Endothelial cell of umbilical vein (primary cell): ENCODE measurements at regions not wholly inside any gene's neighbourhood (a gene's known extent, or its start where the extent isn't known, plus 50 kb on each side); places are given as distances from the start of the nearest gene placed in this dataset.

ENCODE experiments used
- BruUV-seq: library from RNA; stranded (reverse); fragments of 400-500 nt; replicated peaks from 2 replicates; lab custom pipeline; 2021; lab: Mats Ljungman, UMichigan
- CTCF ChIA-PET: fragments of 300-600, 350-600 bp; sonication (Branson Sonifier 250); formaldehyde crosslinking; loops from one replicate; lab custom pipeline; 2021; ENCODE audit warnings: antibody characterized with exemption, inconsistent platforms; lab: Charles Lee
- POLR2A ChIA-PET: fragments of 300-600, 350-600 bp; sonication (Branson Sonifier 250); formaldehyde crosslinking; loops from one replicate; lab custom pipeline; 2021; ENCODE audit warnings: antibody characterized with exemption, inconsistent platforms; lab: Charles Lee
- DNase-seq: peaks from one replicate; pipeline ENCODE4 v3.0.0-alpha.2; 2011; ENCODE audit warnings: low read depth, low spot score
- FAIRE-seq: peaks from 2 replicates; lab custom pipeline; 2011; peaks lifted over from hg19 to GRCh38; lab: Jason Lieb, UNC
- H2AFZ ChIP-seq: 2 replicates; pipeline ENCODE4 v1.6.0; 2012; ENCODE audit warnings: low read depth, low read length, control low read depth, inconsistent platforms
- H3K27ac ChIP-seq: 2 replicates; pipeline ENCODE4 v1.5.1; 2011; ENCODE audit warnings: low read depth, mild to moderate bottlenecking, control low read depth, low read length, moderate library complexity; ENCODE audit not compliant: insufficient read depth
- H3K27me3 ChIP-seq, 2 experiments: 2 replicates each; pipeline versions ENCODE4 v1.6.0 to v1.6.1; 2011; ENCODE audit warnings: low read length in 2 of 2, mixed read lengths in 1 of 2; ENCODE audit not compliant: control insufficient read depth in 2 of 2, insufficient read depth in 2 of 2
- H3K36me3 ChIP-seq, 2 experiments: 2 replicates in 1 of 2; 3 replicates in 1 of 2; pipeline ENCODE4 v1.5.1; 2011; ENCODE audit warnings: low read length in 2 of 2, mild to moderate bottlenecking in 1 of 2, moderate library complexity in 1 of 2; ENCODE audit not compliant: control insufficient read depth in 2 of 2, insufficient read depth in 2 of 2; ENCODE audit errors: extremely low read depth in 1 of 2
- H3K4me1 ChIP-seq: 3 replicates; pipeline ENCODE4 v1.5.1; 2011; ENCODE audit warnings: mild to moderate bottlenecking, low read length; ENCODE audit not compliant: control insufficient read depth, insufficient read depth; ENCODE audit errors: extremely low read depth
- H3K4me2 ChIP-seq: 2 replicates; pipeline ENCODE4 v1.6.1; 2011; ENCODE audit warnings: low read length, control low read depth, mixed read lengths; ENCODE audit not compliant: insufficient read depth
- H3K4me3 ChIP-seq, 3 experiments: fragments of 200-600 bp in 1 of 3; sonication (generic), shearing (Covaris generic) in 1 of 3; replicated peaks in 1 of 3; 2 replicates each; pipeline ENCODE4 v1.5.1; 2011 to 2016; ENCODE audit warnings: control low read depth in 3 of 3, low read length in 3 of 3, mild to moderate bottlenecking in 2 of 3, inconsistent platforms in 1 of 3, low read depth in 1 of 3, moderate library complexity in 1 of 3; ENCODE audit not compliant: insufficient read depth in 1 of 3
- H3K79me2 ChIP-seq: 2 replicates; pipeline ENCODE4 v1.6.0; 2012; ENCODE audit warnings: low read length, inconsistent platforms; ENCODE audit not compliant: control insufficient read depth, insufficient read depth
- H3K9ac ChIP-seq: replicated peaks from 2 replicates; pipeline ENCODE3; 2011; ENCODE audit warnings: low read length, control low read depth; ENCODE audit not compliant: insufficient read depth; ENCODE audit errors: extremely low read depth
- H3K9me1 ChIP-seq: replicated peaks from 3 replicates; pipeline ENCODE4 v1.6.0; 2011; ENCODE audit warnings: mild to moderate bottlenecking, low read length; ENCODE audit not compliant: control insufficient read depth, insufficient read depth; ENCODE audit errors: extremely low read depth
- H3K9me3 ChIP-seq: replicated peaks from 2 replicates; pipeline ENCODE4 v1.5.1; 2012; ENCODE audit warnings: low read length, inconsistent platforms; ENCODE audit not compliant: control insufficient read depth, insufficient read depth
- H4K20me1 ChIP-seq: replicated peaks from 2 replicates; pipeline ENCODE3; 2011; ENCODE audit warnings: mild to moderate bottlenecking, low read length; ENCODE audit not compliant: control insufficient read depth, insufficient read depth; ENCODE audit errors: extremely low read depth
- EZH2 ChIP-seq: IDR thresholded peaks from 2 replicates; pipeline ENCODE4 v1.6.1; 2012; ENCODE audit warnings: borderline replicate concordance, low read depth, mild to moderate bottlenecking, moderate library complexity, low read length, inconsistent platforms; ENCODE audit not compliant: severe bottlenecking
- FOS ChIP-seq: IDR thresholded peaks from 2 replicates; pipeline ENCODE4 v1.6.1; 2011; ENCODE audit warnings: mild to moderate bottlenecking, low read length, moderate library complexity, borderline replicate concordance; ENCODE audit not compliant: insufficient read depth
- GATA2 ChIP-seq: IDR thresholded peaks from 2 replicates; pipeline ENCODE4 v1.7.0; 2011; ENCODE audit warnings: low read depth, mild to moderate bottlenecking, moderate library complexity, mixed read lengths, low read length; ENCODE audit not compliant: insufficient read length, insufficient read depth
- JUN ChIP-seq: IDR thresholded peaks from 2 replicates; pipeline ENCODE4 v1.6.1; 2011; ENCODE audit warnings: borderline replicate concordance, low read depth; ENCODE audit not compliant: insufficient read length, insufficient read depth
- MYC ChIP-seq: IDR thresholded peaks from one replicate; pipeline ENCODE4 v1.6.1; 2011; ENCODE audit warnings: mild to moderate bottlenecking, low read depth, low read length
- POLR2A ChIP-seq: IDR thresholded peaks from 2 replicates; pipeline ENCODE4 v1.6.1; 2012; ENCODE audit warnings: low read depth, mild to moderate bottlenecking, control low read depth, low read length
- POLR2AphosphoS5 ChIP-seq: IDR thresholded peaks from 2 replicates; pipeline ENCODE4 v1.6.1; 2012; ENCODE audit warnings: low read depth, mild to moderate bottlenecking, control low read depth, low read length, moderate library complexity; ENCODE audit not compliant: insufficient read depth
- dilution Hi-C: fragments of 300-500 bp; cut with MboI; formaldehyde crosslinking; loops from one replicate; pipeline ENCODE4 v1.15.0; 2019; ENCODE audit warnings: low sequenced_read_pairs; ENCODE audit not compliant: extremely low pct_ligation_motif_present
- intact Hi-C: fragments of 100-400 bp; cut with micrococcal nuclease; formaldehyde crosslinking; loops from one replicate; pipeline ENCODE4 v1.10.0; 2022
- TF ChIP-seq, protein P1 (sequence below): IDR thresholded peaks from 2 replicates; pipeline ENCODE4 v1.6.1; 2011; ENCODE audit not compliant: insufficient read depth, insufficient read length
- TF ChIP-seq, protein P2 (sequence below), 2 donors: IDR thresholded peaks; 1 replicate in 1 of 2; 2 replicates in 1 of 2; pipeline ENCODE4 v1.5.1; 2011; ENCODE audit warnings: low read length in 2 of 2, mild to moderate bottlenecking in 2 of 2, moderate library complexity in 2 of 2, control low read depth in 1 of 2, inconsistent platforms in 1 of 2, low read depth in 1 of 2; ENCODE audit not compliant: insufficient read depth in 1 of 2; ENCODE audit errors: extremely low read depth in 1 of 2

DNA sequence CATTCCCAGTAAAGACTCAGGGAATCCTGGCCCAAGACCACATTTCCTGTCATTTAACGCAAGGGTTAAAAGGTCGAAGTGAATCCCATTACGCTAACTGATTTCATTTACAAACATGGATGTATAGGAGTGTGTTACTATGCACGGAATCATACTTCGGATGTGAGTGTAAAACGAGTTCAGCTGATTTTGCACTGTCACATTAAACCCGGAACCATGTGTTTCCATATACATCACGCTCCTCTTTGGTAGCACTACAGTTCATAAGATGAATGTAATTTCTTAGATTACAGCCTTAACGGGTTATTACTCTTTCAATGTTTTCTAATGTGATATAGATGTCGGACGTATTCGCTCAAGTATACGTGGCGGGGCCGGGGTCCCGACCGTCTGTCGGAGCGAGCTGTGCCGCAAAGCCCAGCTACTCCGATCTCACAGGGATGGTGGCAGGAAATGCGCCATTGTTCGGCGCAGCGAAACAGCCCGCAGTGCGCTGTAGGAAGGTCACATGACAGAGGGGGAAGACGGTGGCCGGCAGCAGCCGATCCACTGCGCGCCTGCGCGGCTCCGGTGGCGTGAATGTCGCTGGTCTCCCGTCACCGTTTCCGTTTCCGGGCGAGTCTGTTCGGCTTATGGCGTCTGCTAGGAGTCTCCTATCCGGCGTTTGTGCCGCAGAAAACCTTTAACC is 97.3 kb downstream of the NPAP1 start:
- peak overlapping the region; percentile 65 for H3K27ac ChIP-seq
- dilution Hi-C loops, result no loop called here
- peak overlapping the region; percentile 66 for H3K4me2 ChIP-seq
- no peaks in the 10 kb centered on the region for H3K9me3 ChIP-seq
- peak overlapping the region in 2 of 3 experiments; percentile 40 to 49 for H3K4me3 ChIP-seq
- DNase-seq, result peak; percentile 81
- H2AFZ ChIP-seq, result peak overlapping the region; percentile 79
- no peaks in the 10 kb centered on the region for H3K4me1 ChIP-seq
- intact Hi-C loops, result loop anchor here (1.0 to 5.0 kb wide), 2 partner anchors 74 to 184 kb away; no protein-coding TSS in a partner anchor
- no peaks in the 10 kb centered on the region for H3K79me2 ChIP-seq
- CTCF ChIA-PET, result no interaction called here
- TF ChIP-seq MYC (peak; percentile 9), POLR2A (peak; percentile 33), POLR2AphosphoS5 (peak; percentile 27), JUN (no peak), GATA2 (no peak), FOS (no peak), EZH2 (no peak)
- TF ChIP-seq, protein P1, sequence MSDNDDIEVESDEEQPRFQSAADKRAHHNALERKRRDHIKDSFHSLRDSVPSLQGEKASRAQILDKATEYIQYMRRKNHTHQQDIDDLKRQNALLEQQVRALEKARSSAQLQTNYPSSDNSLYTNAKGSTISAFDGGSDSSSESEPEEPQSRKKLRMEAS, result peak; percentile 31
- TF ChIP-seq, protein P2, sequence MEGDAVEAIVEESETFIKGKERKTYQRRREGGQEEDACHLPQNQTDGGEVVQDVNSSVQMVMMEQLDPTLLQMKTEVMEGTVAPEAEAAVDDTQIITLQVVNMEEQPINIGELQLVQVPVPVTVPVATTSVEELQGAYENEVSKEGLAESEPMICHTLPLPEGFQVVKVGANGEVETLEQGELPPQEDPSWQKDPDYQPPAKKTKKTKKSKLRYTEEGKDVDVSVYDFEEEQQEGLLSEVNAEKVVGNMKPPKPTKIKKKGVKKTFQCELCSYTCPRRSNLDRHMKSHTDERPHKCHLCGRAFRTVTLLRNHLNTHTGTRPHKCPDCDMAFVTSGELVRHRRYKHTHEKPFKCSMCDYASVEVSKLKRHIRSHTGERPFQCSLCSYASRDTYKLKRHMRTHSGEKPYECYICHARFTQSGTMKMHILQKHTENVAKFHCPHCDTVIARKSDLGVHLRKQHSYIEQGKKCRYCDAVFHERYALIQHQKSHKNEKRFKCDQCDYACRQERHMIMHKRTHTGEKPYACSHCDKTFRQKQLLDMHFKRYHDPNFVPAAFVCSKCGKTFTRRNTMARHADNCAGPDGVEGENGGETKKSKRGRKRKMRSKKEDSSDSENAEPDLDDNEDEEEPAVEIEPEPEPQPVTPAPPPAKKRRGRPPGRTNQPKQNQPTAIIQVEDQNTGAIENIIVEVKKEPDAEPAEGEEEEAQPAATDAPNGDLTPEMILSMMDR (IDR thresholded peaks at IDR 0.05; ENCODE audit: extremely low read depth in 1 of 2, insufficient read depth in 1 of 2, low read depth in 1 of 2, low read length in 2 of 2), result no peak
- POLR2A ChIA-PET, result no interaction called here
- H3K36me3 ChIP-seq, result no peaks in the 10 kb centered on the region
- peak overlapping the region; percentile 45 for H3K9ac ChIP-seq
- H3K9me1 ChIP-seq, result no peaks in the 10 kb centered on the region
- FAIRE-seq, result no peak
- BruUV-seq, result TSS peak; percentile 92
- H3K27me3 ChIP-seq, result no peaks in the 10 kb centered on the region
- no peaks in the 10 kb centered on the region for H4K20me1 ChIP-seq
